ENCODE measurements at regions not wholly inside any gene's neighbourhood (a gene's known extent, or its start where the extent isn't known, plus 50 kb on each side); places are given as distances from the start of the nearest gene placed in this dataset.
"Not testable (repeated sequence)": the region's sequence is repeated elsewhere in the genome, so short reads cannot be mapped to it uniquely, and the experiment has no call there.

DNA sequence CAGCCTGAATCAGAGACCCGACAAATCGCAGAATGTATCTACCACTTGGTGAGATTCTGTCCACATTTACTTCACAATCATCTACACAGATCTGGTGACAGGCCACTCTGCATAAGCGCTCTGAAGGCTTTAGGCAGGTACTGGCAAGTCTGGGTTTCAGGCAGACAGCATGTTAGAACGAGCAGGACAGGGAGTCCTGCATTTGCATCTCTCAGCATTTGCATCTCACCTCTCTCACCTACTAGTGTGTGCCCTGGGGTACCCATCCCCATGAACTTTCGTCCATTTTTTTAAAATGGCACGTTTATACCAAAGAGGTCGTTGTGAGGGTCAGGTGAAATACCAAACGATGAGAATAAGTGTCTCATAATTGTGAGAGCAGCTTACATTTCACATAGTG lies 108.2 kb downstream of the SPATA31A1 start:
- DNase-seq, result peak; percentile 2

DNA sequence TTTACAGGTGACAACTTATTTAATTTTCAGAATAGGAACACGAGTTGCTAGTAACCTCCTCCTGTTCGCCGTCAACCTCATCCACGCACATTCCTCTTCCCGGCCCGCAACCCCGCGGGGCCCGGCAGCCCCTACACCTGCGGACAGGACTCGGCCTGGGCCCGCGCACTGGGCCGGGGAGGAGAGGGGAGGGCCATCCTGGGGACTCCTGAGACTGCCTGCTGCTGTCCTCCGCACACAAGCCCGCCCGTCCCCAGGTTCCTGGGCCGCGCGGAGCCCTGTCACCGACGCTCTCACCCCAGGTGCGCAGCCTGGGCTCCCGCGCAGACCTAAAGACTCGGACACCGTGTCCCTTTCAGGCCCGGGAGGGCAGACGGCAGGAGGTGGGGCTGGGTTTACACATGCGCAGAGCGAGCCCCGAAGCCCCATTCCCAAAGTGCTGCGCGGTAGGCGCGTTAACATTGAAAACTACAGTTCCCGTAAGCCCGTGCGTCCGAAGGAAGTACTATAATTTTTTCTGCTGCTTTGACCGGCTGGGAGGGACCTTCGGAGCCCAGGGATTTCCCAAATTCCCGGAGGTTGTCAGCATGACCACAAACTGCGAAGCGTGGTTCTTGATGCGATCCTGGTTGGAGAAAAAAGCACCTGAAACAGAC lies 108.8 kb downstream of the SPATA31A1 start:
- peak; percentile 69 for DNase-seq

DNA sequence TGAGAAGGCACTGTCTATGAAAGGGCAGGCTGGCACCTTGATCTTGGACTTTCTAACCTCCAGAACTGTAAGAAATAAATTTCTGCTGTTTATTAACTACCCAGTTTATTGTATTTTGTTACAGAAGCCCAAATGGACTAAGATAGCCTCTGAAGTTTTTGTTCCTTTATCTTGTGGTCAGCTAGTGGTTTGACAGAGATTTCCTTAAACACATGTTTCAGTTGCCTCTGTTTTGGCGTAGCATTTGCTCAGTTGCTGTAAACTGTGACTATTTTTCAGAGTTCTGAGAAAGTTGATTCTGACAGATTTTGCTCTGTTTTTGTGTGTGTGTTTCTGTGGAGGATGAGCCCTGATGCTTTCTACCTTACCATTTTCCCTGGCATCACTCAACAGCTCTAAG lies 119.0 kb downstream of the SPATA31A1 start:
- DNase-seq, result not testable (repeated sequence)

DNA sequence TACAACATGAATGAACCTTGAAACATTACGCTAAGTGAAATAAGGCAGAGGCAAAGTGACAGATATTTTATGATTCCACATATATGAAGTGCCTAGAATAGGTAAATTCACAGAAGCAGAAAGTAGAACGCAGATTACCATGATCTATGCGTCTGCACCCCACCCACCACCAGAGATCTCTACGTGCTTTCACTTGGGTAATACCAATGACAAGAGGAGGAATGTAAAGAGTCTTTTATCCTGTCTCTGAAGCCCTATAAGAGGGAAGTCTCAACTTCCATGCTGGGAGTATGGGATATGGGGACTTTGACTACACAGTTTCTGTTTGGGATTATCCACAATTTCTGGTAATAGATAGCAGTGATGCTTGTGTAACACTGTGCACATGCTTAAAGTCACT lies 127.6 kb downstream of the SPATA31A1 start:
- not testable (repeated sequence) for DNase-seq

DNA sequence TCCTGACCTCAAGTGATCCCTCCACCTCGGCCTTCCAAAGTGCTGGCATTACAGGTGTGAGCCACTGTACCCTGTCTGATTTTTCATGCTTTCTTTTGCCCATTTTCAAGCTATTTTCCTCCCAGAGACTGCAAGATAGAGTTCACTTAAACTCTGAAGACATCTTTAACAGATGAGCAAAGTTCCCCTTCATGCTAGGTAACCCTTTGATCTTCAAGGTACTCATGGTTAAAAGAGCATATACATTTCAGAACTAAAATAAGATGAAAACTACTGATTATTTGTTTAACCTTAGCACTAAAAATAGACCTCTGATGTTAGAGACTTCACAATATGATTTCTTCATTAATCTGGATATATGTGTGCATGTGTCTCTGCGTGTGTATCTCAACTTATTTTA lies 128.4 kb downstream of the SPATA31A1 start:
- not testable (repeated sequence) for DNase-seq

DNA sequence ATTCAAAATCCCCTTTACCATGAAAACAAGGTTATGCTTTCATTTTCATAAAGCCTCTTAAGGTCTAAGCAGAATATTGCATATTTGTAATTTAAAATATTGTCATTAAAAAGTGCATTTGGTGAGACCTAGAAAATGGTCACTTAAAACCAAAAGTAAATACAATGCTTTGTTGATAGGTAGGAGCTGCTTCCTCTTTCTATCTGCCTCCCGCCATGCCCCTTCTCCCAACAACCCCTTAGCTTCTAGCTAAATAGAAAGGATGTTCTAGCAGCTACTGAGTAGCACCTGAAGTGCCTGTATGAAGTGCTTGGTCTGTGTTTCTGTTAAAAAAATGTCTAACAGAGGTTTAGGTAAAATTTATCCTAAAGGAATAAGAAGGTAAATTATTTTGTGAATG lies 128.8 kb downstream of the SPATA31A1 start:
- DNase-seq, result not testable (repeated sequence)

DNA sequence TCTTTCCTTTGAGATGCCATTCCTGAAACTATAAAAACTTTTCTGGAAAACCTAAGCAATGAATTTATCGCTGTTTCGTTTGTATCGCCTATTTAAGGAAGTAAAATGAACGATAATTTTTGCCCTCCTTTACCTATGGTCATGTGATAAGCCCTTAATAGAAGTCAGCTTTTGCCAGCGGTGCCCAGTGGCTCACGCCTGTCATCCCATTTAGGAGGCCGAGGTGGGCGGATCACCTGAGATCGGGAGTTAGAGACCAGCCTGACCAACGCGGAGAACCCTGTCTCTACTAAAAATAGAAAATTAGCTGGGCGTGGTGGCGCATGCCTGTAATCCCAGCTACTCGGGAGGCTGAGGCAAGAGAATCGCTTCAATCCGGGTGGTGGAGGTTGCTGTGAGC lies 132.0 kb downstream of the SPATA31A1 start:
- DNase-seq, result not testable (repeated sequence)

DNA sequence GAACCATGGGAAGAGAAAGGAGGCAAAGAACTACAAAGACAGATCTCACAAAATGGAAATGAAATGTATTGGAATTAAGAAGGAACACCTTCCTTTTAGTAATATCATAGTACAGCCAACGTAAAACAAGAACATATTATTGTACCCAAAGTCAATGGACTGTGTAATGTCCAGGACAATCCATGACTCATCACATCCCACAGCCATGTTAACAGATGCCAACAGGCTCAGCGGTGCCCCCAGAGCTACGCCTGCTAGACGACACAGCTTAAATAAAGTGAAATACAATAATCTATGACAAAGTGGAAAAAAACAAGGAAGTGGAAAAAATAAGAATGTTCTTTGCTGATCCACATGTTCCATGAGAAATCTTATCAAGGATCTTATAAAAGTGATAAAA lies 140.8 kb downstream of the SPATA31A1 start:
- not testable (repeated sequence) for DNase-seq

DNA sequence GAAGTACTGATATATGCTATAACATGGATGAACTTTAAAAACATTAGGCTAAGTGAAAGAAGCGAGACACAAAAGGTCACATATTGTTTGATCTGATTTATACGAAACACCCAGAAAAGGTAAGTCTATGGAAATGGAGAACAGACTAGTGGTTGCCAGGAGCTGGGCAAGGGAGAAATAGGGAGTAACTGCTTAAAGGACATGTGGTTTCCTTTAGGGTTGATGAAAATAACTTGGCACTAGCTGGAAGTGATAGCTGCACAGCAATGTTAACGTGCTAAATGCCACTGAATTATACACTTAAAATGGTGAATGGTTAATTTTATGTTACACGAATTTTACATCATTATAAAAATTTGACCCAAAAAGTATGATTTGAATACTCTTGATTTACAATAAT lies 147.7 kb downstream of the SPATA31A1 start:
- DNase-seq, result not testable (repeated sequence)

DNA sequence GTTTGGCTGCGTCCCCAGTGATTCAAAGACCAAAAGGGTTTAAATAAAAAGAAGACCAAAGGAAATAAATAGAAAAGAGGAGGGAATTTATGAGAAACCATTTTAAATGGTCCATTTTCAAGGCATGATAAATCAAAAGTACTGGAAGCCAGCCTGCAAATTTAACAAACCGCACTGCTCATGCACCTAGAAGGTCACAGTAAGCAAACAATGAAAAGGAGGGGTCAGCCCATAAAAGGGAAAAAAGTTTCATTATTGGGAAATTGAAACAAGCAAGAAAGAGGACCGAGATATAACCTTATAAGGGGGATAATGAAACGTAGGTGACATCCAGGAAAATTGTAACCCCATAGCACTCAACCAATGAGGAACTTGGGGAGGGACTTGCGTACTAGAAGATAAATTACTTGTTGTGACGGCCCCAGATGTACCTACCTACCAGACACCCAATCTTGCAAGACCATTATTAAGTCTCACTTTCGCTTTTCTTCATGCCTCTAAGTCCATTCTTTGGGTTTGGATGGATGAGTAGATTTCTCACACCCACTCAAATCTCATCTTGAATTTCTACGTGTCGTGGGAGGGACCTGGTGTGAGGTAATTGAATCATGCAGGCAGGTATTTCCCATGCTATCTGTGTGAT lies 172.0 kb downstream of the SPATA31A1 start:
- DNase-seq, result not testable (repeated sequence)

DNA sequence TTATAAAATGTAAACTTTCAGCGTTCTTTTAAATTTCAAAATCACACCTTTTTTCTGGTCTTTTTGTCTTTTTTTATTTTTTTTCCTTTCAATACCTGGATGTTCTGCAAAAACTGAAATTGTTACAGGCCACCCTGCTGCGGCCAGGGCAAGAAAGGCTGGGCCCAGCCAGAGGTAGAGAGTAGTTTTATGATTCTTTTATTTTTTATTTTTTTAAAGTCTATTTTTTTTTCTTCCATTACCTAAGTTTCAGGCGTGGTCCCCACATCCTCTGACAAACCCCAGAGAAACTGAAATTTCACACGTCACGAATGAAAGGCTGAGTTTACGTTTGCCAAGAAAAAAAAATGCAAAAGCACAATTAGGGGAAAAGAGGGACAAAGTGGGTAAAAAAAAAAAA lies 177.1 kb downstream of the SPATA31A1 start:
- DNase-seq, result not testable (repeated sequence)

DNA sequence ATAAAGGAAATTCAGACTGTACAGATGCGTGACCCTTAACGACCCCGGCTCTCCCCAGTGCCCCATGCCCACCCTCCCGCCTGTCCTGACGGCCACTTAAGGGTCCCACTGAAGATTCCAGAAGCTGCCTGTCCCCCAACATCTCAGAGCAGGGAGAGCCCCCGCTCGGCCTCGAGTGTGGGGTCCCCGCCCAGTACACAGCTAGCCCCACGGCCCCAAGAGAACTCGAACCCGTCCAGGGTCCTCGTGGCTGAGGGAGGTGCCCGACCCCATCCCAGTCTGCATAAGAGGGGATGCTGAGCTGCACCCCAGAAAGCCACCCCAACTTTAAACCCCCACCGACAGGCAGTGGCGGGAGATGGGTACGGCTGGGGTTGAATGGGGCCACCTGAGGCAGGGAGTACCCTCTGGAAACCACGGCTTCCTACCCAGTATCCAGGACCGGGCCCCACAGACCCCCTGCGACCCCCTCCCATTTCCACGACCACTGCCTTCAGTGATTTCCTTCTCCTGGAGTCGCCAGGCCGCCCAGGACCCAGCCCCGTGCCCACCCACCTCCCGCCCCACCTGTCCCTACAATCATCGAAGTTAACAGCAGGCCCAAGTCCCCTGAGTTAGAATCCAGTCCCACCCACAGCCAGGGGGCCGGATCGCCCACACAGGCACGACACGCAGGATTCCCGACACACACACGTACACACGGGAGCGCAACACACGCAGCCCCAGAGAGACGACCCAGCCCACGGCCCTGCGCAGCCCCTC lies 177.7 kb downstream of the SPATA31A1 start:
- not testable (repeated sequence) for DNase-seq

DNA sequence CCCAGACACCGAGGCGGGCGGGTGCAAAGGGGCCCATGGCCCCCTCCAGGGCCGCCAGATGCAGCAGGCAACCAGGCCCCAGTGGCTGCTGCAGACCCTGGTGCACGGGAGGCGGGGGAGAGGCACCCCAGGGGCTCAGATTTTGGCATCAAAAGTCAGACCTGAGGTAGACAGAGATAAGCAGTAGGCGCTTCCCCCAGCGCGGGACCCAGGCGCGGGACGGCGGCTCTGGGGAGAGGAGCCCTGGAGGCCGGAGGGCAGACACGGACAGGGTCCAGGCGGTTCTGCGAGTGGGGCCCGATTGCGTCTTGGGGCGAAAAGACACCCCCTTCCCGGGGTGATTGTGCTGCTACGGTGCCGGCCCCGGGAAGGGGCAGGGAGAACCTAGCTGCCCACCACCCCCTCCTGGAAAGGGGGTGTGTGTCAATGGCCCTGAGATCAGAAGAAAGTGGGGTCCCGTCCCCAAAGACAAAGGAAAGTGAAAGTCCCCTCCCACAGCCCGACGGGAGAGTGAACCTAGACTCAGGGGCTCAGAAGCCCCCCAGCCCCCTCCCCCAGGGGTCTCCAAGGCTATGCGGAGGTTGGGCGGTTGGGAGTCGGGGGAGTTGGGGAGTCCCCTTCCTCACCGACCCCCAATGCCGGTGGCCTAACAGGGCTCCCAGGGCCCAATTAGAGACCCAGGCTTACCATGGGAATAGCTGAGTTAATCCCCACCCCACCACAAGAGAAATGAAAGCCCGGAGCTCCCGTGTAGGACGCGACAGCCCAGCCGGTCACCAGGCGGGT lies 178.5 kb downstream of the SPATA31A1 start:
- not testable (repeated sequence) for DNase-seq

DNA sequence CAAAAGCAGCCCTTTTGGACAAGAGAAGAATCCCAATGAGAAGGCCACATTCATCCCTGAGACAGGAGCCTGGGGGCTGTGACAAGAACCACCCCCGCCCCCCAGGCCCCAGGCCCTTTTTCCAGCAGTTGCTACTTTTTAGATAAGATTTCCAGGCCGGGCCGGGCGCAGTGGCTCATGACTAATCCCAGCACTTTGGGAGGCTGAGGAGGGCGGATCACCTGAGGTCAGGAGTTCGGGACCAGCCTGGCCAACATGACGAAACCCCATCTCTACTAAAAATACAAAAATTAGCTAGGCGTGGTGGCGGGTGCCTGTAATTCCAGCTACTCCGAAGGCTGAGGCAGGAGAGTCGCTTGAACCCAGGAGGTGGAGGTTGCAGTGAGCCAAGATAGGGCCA lies 179.4 kb downstream of the SPATA31A1 start:
- DNase-seq, result not testable (repeated sequence)

DNA sequence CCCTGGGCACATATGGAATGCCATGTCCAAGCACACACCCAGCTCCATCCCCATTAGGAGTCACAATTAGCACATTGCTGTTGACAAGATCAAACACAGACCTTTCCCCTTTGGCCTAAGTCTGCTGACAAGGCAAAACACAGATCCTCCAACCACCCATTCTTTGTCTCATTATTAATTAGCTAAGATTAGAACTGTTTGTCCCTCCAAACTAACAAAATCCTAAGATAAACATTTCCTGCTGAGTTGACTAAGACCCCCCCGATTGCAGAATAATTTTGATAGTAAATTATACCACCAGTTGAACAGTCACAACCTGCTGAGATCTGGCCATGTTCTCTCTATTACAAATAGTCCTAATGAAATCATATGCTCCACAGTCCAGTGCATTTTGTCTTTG lies 186.7 kb downstream of the SPATA31A1 start:
- not testable (repeated sequence) for DNase-seq

DNA sequence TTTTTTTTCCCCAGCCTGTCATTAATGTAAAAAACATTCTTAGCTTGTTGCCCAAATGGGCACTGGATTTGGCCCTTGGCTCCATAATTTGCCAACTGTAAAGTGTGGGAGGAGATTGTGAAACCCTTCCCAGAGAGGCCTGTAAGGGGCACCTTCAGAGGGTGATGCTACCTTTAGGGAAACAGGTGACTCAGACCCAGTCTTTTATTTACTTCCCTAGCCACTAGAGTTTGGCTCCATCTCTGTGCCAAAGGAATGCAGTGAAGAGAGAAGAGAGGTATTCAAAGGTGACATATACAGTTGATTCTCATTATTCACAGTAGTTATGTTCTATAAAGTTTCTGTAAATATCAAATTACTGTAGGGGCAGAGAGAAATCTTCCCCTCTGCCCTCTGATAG lies 189.6 kb downstream of the SPATA31A1 start:
- DNase-seq, result not testable (repeated sequence)

DNA sequence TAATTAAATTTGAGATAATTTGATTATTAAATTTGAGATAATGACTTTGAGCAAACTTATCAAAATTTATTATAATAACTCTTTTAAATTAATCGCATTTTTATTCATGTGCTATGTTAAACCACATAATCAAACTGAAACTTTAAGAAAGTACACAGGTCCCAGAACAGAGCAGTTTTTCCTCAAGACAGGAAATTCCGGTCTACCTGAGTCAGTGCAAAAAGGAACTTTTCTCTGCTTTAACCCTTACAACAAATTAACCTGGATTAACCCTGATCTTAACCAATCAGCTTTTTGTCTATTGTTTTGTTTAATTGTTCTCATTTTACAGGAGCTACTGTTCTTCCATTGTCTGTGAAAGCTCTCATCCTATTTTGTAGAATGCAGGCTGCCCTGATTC lies 195.1 kb downstream of the SPATA31A1 start:
- not testable (repeated sequence) for DNase-seq

DNA sequence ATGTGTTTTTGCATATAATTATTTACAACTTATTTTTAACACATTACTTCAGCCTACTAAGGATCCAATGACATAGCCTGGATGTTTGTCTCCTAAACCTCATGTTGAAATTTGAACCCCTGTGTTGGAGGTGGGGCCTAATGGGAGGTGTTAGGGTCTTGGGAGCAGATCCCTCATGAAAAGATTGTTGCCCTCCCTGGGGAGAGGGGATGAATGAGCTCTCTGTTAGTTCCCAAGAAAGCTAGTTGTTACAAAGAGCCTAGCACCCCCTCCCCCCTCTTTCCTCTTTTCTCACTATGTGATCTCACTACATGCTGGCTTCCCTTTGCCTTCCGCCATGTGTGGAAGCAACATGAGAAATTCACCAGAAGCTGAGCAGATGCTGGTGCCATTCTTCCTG lies 196.1 kb downstream of the SPATA31A1 start:
- DNase-seq, result not testable (repeated sequence)

DNA sequence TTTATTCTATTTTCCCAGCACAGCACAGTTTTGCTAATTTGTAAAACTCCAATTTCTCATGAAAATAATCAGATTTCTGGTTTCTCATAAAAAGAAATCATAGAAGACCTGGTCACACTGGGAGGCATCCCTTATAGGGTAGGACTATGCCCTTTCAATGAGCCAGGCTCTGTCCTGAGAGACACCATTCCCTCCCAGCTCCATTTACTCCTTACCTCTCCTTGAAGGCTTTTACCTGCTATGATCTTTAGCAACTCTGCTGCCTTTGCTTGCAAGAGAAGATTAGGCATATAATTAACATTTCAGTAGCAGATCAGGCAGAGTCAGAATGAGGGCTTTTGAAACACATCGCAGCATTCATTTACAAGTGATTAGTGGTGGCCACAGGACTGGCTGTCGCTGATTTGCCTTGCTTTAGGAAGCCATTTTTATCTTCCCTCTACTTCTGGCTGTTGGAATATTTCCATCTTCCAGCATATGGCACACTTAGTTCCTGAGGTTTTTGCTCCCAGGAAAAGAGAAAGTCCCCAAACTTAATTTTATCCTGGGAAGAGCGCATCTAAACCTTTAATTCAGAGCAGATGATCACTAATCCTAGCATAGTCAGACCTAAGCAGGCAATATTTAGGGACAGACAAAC lies 196.9 kb downstream of the SPATA31A1 start:
- not testable (repeated sequence) for DNase-seq

DNA sequence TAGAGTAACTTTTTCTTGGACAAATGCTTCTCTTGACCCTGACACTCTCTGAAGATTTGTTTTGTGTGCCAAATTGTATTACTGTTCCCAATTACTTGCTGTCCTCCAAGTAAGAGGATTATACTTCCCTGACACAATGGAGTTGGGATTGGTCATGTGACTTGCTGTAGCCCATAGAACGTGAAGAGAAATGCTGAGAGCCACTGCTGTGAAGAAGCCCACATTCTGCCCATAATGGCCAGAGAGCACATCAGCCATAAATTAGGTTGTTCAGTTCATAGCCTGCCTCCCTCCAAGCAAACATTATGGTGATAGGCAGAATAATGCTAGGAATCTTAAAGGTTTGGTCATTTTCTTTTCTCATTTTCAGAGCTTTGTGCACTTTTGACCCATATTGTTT lies 198.9 kb downstream of the SPATA31A1 start:
- not testable (repeated sequence) for DNase-seq

DNA sequence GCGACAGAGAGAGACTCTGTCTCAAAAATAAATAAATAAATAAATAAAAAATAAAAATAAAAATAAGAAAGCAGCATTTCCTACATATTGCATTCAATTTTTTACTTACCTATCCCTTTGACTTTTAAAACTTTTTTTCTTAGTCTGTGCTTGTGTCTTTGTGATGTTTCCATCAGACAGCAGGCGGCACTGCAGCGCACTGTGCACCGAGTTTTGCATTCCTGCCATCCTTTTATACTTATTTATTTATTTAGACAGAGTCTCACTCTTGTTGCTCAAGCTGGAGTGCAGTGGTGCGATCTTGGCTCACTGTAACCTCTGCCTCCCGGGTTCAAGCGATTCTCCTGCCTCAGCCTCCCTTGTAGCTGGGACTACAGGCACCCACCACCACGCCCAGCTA lies 203.9 kb downstream of the SPATA31A1 start:
- DNase-seq, result not testable (repeated sequence)

DNA sequence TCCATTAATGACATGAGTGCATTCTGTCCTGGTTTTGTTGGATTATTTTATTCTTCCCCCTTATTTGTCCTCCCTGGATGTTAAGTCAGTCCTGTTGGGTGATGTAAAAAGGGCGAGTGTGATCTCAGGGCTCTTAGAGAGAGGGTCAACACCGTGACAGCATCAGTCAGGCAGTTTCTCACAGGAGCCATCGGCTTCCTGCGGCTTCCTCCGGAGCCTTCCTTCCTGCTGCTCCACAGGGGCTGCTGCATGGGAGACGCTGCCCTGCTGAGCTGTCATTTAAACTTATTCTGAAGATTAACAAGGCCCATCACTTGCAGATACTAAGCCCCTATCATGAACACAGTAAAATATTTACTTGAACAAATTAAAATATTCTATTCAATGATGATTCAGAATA lies 211.3 kb downstream of the SPATA31A1 start:
- not testable (repeated sequence) for DNase-seq

All from left kidney (tissue), 1 donor.